ENCODE measurements at regions not wholly inside any gene's neighbourhood (a gene's known extent, or its start where the extent isn't known, plus 50 kb on each side); places are given as distances from the start of the nearest gene placed in this dataset.
A peak's percentile ranks its signal among the peaks of the same experiment; 100 is the strongest.

- no peak for TF ChIP-seq EZH2 (IDR thresholded peaks at IDR 0.05)
- no peak for TF ChIP-seq EZH2phosphoT487 (IDR thresholded peaks at IDR 0.05)
- no peak for TF ChIP-seq CTCF (IDR thresholded peaks at IDR 0.05)
- H3K4me3 ChIP-seq: peak overlapping the region; percentile 60
- peaks cover 54% of the 10 kb centered on the region for H3K4me1 Mint-ChIP-seq
- H2AFZ ChIP-seq (replicated peaks): no peak overlapping the region
- H3K9me3 ChIP-seq (ENCODE audit: low read depth): no peaks in the 10 kb centered on the region
- H3K9ac ChIP-seq: no peak overlapping the region
- peak overlapping the region; percentile 84 for H3K4me2 ChIP-seq
- H3K27ac Mint-ChIP-seq: peak overlapping the region; percentile 23
- no peaks in the 10 kb centered on the region for H3K36me3 ChIP-seq
- H3K4me1 ChIP-seq: peaks cover 72% of the 10 kb centered on the region
- peaks cover 28% of the 10 kb centered on the region for H3K79me2 ChIP-seq (ENCODE audit: low read depth)
- no peaks in the 10 kb centered on the region for H3K36me3 Mint-ChIP-seq
- DNase-seq (ENCODE audit: low spot score): peak; percentile 90
- H3F3A ChIP-seq (ENCODE audit: low read depth): peaks cover 69% of the 10 kb centered on the region
- peak overlapping the region; percentile 7 for H3K4me3 Mint-ChIP-seq
- no peaks in the 10 kb centered on the region for H3K9me3 Mint-ChIP-seq
- H3K27me3 Mint-ChIP-seq (ENCODE audit: insufficient read depth, low read depth): no peaks in the 10 kb centered on the region
- no peaks in the 10 kb centered on the region for H4K20me1 ChIP-seq (ENCODE audit: low read depth)
- peak overlapping the region; percentile 97 for H3K27ac ChIP-seq
- H3K27me3 ChIP-seq: no peaks in the 10 kb centered on the region
Measured at GRCh38 chr15:60118146-60118545, 114.0 kb downstream of the FOXB1 start.

GRCh38 chr15:60118626-60119025, 114.5 kb downstream of the FOXB1 start:
- Mint-ChIP-seq H3K4me1 (peaks cover 54% of the 10 kb centered on the region), H3K27ac (no peak overlapping the region), H3K27me3 (ENCODE audit: insufficient read depth, low read depth) (no peaks in the 10 kb centered on the region), H3K9me3 (no peaks in the 10 kb centered on the region), H3K36me3 (no peaks in the 10 kb centered on the region), H3K4me3 (peak overlapping the region; percentile 45)
- H3K9ac ChIP-seq: no peak overlapping the region
- peak; percentile 79 for DNase-seq (ENCODE audit: low spot score)
- no peaks in the 10 kb centered on the region for H4K20me1 ChIP-seq (ENCODE audit: low read depth)
- H2AFZ ChIP-seq (replicated peaks): no peak overlapping the region
- peak overlapping the region; percentile 60 for H3K4me3 ChIP-seq
- TF ChIP-seq EZH2 (IDR thresholded peaks at IDR 0.05): no peak
- TF ChIP-seq EZH2phosphoT487 (IDR thresholded peaks at IDR 0.05): no peak
- no peak for TF ChIP-seq CTCF (IDR thresholded peaks at IDR 0.05)
- no peaks in the 10 kb centered on the region for H3K36me3 ChIP-seq
- no peaks in the 10 kb centered on the region for H3K27me3 ChIP-seq
- peaks cover 24% of the 10 kb centered on the region for H3K79me2 ChIP-seq (ENCODE audit: low read depth)
- H3K9me3 ChIP-seq (ENCODE audit: low read depth): no peaks in the 10 kb centered on the region
- peaks cover 69% of the 10 kb centered on the region for H3F3A ChIP-seq (ENCODE audit: low read depth)
- H3K4me2 ChIP-seq: peak overlapping the region; percentile 84
- H3K4me1 ChIP-seq: peaks cover 70% of the 10 kb centered on the region
- peak overlapping the region; percentile 97 for H3K27ac ChIP-seq

- Histone ChIP-seq H3K4me2 (peak overlapping the region; percentile 84), H3K4me1 (peaks cover 70% of the 10 kb centered on the region), H4K20me1 (ENCODE audit: low read depth) (no peaks in the 10 kb centered on the region), H3K79me2 (ENCODE audit: low read depth) (peaks cover 19% of the 10 kb centered on the region), H3K9ac (no peak overlapping the region), H3K27me3 (no peaks in the 10 kb centered on the region), H3K27ac (peak overlapping the region; percentile 97), H3K36me3 (no peaks in the 10 kb centered on the region), H2AFZ (replicated peaks) (no peak overlapping the region), H3F3A (ENCODE audit: low read depth) (peaks cover 67% of the 10 kb centered on the region), H3K9me3 (ENCODE audit: low read depth) (no peaks in the 10 kb centered on the region), H3K4me3 (peak overlapping the region; percentile 60)
- Mint-ChIP-seq H3K4me1 (peaks cover 54% of the 10 kb centered on the region), H3K27me3 (ENCODE audit: insufficient read depth, low read depth) (no peaks in the 10 kb centered on the region), H3K27ac (no peak overlapping the region), H3K4me3 (no peak overlapping the region), H3K9me3 (no peaks in the 10 kb centered on the region), H3K36me3 (no peaks in the 10 kb centered on the region)
- TF ChIP-seq CTCF (IDR thresholded peaks at IDR 0.05) (no peak), EZH2 (IDR thresholded peaks at IDR 0.05) (no peak), EZH2phosphoT487 (IDR thresholded peaks at IDR 0.05) (no peak)
- peak; percentile 82 for DNase-seq (ENCODE audit: low spot score)
Measured at GRCh38 chr15:60119101-60119500, 115.0 kb downstream of the FOXB1 start.

Data from neural progenitor cell (in vitro differentiated cells).